ENCODE measurements at regions not wholly inside any gene's neighbourhood (a gene's known extent, or its start where the extent isn't known, plus 50 kb on each side); places are given as distances from the start of the nearest gene placed in this dataset.

GRCh38 chr2:128808462-128809258 is 490.0 kb upstream of the HS6ST1 start:
- no peak for DNase-seq

GRCh38 chr2:128809259-128809636 is 490.6 kb upstream of the HS6ST1 start:
- no peak for DNase-seq

- DNase-seq = no peak
Observed at GRCh38 chr2:128809880-128810279, 491.2 kb upstream of the HS6ST1 start.

DNA sequence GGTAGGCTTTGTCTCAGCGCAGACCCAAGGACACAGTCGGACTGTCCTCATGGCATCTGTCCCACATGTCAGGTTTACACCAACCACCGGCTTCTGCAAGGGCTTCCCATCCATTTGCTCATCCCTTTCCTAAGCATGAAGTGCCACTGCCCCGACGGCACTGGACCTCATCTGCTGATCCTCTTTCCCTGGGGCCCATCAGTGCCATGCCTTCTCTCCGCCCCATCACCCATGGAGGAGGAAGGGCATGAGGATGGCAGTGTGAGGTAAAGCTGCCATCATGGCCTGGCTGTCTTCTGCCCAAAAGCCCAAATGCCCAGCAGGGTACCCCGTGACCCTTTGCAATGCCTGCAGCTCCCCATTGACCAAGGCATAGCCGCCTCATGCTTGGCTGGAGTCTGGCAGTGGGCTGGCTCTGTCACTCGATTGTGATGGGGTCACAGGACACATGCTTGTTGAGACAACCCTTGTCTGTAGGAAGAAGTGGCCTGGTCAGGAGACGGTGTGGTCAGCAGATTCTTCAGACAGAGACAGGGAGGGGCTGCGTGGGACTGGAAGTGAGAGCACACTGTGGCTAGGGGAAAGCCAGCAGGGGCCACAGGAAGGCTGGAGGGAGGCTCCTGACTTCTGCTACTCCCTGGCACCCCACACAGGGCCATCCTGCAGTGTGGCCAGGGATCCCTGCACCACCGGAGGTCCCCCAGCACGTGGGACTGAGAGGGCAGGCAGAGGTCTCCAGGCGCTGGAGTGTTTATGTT is 493.7 kb upstream of the HS6ST1 start:
- DNase-seq = no peak

DNA sequence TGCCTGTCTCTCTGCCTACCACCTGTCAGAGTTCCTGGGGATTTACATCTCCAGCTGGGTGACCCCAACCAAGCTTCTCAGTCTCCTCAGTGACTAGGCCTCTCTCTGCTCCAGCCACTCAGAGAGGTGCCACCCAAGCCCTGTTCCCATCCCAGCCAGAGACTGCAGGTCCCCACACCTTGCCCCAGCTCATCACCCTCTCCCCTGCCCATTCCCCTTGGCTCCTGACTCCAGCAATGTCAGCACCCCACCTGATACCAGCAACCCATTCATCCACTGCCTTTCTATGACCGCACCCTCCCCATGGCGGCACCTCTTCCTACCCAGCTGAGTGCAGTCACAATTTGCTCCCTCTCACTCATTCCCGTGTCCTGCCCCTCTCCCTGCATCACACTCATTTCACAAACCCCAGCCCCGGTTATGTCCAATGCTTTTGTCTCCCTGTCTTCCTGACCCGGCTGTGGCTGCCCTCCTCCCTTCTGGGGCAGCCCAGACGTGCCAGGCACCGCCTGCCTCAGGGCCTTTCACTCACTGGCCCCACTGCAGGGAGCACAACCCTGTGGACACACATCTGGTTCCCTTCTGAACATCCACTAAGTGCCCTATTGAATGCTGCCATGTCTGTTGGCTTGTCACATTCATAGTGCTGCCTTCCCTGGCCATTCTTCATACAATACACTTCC is 494.8 kb upstream of the HS6ST1 start:
- DNase-seq = no peak

DNA sequence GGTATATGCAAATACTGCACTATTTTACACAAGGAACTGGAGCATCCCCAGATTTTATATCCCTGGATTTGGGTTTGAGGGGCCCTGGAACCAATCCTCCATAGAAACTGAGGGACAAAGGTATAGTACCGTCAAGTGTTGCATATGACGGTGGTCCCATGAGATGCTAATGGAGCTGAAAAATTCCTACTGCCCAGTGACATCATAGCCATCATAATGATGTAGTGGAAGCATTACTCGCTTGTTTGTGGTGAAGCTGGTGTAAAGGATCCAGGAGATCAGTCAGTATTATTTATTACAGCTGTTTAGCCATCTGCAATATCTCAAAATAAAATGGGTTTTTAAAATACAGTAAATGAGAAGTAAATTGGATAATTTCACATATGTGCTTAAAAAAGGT is 496.6 kb upstream of the HS6ST1 start:
- no peak for DNase-seq

DNA sequence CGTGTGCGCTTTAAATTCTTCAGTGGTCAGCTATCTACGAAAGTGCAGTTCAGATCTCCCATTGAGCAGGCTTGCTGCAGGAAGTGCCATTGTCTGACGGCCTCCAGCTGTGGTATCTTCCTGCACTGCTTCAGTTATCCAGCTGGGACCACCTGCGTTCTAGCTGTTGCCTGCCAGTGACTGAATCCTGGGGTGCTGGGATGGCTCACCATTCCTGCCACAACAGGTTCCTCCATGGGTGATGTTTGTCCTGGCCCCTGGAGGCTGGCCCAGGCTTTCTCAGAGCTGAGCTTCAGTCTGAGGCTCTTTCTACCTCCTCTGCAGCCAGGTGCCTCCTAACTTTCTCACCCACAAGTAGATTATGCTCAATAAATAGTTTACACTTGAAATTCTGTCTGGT is 498.5 kb upstream of the HS6ST1 start:
- DNase-seq = no peak

- no peak for DNase-seq
Observed at GRCh38 chr2:128817813-128818212, 499.1 kb upstream of the HS6ST1 start.

GRCh38 chr2:128818248-128818647 is 499.6 kb upstream of the HS6ST1 start:
- DNase-seq = no peak

DNA sequence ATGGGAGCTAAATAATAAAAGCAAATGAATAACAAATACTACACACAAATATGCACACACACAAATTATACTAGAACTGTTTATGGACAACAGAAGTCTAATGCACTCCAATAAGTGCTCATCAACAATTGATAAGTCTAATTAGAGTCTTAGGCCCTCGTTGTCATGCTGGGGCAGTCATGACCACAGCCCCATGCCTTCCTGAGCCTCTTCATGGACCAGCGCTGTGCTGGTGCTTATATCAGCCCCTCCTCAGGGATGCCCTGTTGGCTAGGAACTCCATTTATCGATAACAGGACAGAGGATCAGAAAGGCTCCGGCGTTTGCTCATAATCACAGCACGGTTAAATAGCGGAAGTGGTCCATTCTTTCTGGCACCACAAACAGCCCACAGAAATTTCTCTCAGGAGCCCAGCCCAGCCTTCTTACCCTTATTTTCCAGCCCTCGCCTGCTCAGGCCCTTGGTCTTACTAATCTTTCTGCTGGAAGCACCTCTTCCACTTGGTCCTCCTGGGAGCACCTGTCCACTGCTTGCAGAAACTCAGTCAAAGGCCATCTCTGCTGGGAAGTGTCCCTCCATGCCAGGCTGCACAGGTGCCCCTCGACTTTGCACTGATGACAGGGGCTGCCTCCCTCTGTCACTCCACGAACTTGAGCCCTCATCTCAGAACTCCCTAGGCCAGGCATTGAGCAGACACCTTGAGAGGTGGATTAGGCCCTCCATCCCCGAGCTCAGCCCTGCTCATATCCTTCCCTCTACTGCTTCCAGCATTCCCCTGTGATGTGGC is 500.2 kb upstream of the HS6ST1 start:
- DNase-seq = no peak

- DNase-seq = no peak
Observed at GRCh38 chr2:128820452-128820851, 501.8 kb upstream of the HS6ST1 start.

GRCh38 chr2:128821010-128821409 is 502.3 kb upstream of the HS6ST1 start:
- no peak for DNase-seq

DNA sequence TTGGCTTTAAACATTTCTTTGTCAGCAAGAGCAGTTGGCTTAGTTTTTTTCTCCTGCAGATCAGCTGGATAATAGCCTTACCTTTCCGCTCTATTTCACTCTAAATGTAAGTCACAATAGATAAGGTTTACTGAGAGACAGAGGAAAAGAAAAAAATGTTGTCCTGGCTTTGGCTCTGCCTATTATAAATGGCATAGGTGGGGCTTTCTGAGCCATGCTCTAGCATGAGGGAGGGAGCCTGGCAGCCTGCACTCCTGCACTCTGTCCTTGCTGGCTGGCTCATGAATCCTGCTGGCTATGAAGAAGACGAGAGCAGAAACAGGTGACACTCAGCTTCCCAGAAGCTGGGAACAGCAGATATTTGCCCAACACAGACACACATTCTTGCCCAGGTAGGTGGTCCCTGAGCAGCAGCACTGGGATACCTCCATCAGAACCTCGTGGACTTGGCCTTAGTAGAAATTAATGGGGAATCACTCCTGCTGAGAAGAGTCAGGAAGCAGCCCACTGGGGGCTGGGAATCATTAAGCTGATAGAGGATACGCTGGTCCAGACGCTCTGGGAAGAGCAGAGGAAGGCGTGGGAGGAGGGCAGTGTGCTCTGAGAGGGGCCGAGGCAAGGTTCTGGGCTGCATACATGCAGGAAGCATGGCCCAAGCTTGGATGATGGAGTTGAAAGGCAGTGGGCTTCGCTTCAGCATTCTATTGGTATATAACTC is 514.4 kb upstream of the HS6ST1 start:
- DNase-seq = no peak

GRCh38 chr2:128833664-128834027 is 515.0 kb upstream of the HS6ST1 start:
- DNase-seq = no peak

- DNase-seq = no peak
Observed at GRCh38 chr2:128834207-128834879, 515.7 kb upstream of the HS6ST1 start.

DNA sequence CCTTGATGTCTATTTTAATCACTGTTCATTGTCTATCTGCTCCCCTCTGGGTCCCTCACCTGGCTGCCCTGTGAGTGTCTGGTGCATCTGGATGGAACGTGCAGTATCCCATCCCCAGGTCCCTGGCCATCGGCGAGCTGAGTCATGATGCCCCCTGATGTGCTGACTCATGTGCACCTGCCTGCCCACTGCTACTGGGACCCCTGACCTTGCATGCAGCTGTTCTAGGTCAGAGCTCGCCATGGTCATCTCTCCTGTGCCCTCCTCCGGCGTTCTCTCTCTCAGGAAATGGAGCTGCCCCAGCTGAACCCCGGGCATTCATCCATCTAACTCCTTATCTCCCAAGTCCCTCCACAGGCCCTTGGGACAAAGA is 516.2 kb upstream of the HS6ST1 start:
- no peak for DNase-seq

- no peak for DNase-seq
Observed at GRCh38 chr2:128835342-128835855, 516.7 kb upstream of the HS6ST1 start.

DNA sequence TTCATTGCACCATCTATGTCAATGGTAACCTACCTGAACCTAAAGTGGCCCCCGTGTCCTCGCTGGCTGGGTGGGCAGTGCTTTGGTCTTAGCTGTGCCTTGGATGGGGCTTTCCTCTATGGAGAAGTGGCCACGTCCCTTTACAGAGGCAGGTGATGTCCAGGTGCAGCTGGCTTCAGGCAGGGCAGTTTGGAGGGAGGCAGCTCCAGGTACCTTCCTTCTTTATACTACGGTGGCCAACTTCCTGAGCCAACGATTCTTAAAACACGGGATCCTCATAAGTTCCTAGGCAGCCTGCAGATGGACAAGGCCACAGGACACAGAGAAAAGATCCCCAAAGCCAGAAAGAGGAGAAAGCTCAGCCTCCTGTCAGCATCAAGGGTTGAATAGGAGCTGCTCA is 517.3 kb upstream of the HS6ST1 start:
- DNase-seq = no peak

DNA sequence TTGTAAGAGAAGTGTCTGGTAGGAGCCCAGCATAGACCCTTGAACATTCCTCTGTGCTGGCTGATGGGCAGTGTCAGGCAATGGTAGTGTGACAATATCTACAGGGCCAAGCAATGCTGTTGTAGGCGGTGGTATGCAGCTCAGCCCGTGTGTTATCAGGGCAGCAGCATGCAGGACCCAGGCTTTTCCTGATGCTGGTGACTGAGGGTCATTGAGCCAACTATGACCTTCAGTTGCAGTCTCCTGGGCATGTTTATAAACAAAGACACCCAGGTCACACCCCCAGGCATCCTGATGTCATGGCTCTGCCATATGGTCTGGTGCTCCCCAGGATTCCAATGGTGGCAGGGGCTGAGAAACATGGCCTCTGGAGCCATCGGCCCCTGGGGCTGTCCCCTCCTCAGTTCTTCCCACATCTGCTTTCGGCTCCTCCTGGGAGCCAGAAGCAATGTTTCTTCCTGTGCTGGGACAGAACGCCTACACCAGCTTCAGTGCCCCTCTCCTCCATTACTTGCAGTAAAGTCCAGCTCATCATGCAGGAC is 518.0 kb upstream of the HS6ST1 start:
- DNase-seq = no peak

DNA sequence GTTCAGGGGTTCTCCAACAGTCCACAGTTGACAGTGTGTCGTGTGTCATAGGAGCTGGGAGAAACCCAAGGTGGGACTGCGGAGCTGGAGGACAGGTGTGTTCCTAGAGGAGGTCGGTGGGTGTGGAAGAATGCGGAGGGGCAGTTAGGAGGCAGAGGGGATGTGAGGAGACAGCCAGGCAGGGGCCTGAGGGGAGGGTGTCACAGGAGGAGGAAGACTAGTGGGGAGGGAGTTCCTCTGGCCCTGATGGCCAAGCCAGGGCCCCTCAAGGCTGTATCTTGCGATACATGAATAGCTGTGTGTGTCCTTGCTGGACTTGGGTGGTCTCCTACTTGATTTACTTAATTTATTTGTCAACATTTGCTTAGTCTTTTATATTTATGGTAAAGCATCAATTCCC is 519.6 kb upstream of the HS6ST1 start:
- no peak for DNase-seq

GRCh38 chr2:128841803-128842202 is 523.1 kb upstream of the HS6ST1 start:
- DNase-seq = no peak
